NOMO-1 treated with DMSO at 0.1 percent for 48 hours (cell line): ENCODE measurements at regions not wholly inside any gene's neighbourhood (a gene's known extent, or its start where the extent isn't known, plus 50 kb on each side); places are given as distances from the start of the nearest gene placed in this dataset.
"Not testable (repeated sequence)": the region's sequence is repeated elsewhere in the genome, so short reads cannot be mapped to it uniquely, and the experiment has no call there.

ENCODE experiments used
- DNase-seq: peaks from one replicate; lab custom pipeline; 2025; ENCODE audit not compliant: unreplicated experiment; lab: John Stamatoyannopoulos, UW

- DNase-seq = no peak
Observed at GRCh38 chr3:72052841-72053409, 268.0 kb upstream of the PROK2 start.

GRCh38 chr3:72050771-72051170 is 265.8 kb upstream of the PROK2 start:
- DNase-seq = no peak

- no peak for DNase-seq
Observed at GRCh38 chr3:72050048-72050632, 265.2 kb upstream of the PROK2 start.

DNA sequence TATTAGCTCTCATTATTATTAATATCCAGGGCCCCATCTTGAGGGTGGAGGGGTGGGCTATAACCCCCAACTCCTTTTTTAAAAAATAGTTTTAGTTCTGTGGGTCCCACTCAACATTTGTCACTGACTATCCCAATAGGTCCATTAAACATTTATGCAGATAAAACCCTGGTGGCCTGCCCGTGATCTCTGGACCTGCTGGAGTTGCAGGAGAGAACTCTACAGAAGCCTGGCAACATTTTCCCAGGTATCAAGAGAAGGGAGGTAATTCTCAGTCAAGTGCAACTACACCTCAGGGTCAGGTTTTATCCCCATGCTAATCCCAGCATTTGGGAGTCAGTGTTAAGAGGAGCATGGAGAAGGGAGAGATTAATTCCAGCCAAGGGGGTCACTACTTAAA is 264.4 kb upstream of the PROK2 start:
- no peak for DNase-seq

GRCh38 chr3:72048873-72049272 is 263.9 kb upstream of the PROK2 start:
- DNase-seq = no peak

DNA sequence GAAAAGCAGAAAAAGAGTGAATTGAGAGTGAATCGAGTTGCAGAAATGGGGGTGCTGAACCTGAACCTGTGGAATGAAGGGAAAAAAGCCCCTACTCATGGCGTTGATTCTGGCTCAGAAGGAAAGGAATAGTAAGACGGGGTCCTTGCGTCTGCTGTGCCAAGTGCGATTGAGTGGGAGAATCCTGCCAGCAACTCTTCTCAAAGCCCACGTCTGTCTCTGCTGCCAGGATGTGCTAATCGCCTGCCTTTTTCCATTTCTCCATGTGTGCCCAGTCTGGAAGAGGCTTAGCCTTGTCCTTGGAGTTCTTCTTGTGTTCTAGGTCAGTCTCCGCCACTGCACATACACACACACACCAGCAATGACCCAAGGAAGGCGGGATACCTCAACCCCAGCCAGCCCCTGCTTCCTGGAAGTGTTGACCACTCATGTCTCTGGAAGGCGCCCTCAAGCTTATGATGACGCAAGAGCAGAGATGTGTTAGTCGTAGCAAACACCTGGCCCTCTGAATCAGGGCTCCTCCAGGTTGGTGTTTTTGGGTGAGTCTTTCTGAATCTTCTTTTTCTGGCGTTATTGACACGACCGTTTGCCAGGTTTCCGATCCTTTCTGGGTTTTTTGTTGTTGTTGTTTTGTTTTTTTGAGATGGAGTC is 262.4 kb upstream of the PROK2 start:
- DNase-seq = no peak

DNA sequence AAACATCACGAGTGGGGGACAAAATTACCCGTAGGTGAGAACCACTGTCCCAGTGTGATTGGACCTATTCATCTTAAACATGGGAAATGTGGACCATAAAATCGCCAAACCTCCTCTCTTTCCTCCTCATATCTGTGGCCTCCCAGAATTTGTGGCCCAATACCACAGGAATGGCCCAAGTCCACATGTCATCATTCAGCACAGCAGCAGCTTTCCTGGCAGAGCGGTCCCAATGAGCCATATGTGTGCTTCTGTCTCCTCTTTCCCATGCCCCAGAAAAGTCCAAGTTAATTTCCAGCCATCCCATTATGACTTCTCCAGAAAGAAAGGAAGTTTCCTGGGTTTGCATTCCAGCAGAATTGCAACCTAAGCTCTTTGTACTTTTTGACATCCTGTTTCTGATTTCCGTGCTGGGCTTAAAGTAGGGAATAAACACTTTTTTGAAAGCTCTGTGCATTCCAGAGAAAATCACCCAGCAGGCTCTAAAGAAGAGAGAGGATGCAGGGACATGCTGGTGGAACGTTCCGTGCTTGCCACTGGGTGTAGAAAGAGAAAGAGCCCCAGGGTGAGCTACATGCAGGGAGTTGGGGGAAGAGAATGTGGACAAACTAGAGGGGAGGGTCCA is 259.4 kb upstream of the PROK2 start:
- DNase-seq = no peak

- peak; percentile 89 for DNase-seq
Observed at GRCh38 chr3:72043204-72044133, 258.5 kb upstream of the PROK2 start.

DNA sequence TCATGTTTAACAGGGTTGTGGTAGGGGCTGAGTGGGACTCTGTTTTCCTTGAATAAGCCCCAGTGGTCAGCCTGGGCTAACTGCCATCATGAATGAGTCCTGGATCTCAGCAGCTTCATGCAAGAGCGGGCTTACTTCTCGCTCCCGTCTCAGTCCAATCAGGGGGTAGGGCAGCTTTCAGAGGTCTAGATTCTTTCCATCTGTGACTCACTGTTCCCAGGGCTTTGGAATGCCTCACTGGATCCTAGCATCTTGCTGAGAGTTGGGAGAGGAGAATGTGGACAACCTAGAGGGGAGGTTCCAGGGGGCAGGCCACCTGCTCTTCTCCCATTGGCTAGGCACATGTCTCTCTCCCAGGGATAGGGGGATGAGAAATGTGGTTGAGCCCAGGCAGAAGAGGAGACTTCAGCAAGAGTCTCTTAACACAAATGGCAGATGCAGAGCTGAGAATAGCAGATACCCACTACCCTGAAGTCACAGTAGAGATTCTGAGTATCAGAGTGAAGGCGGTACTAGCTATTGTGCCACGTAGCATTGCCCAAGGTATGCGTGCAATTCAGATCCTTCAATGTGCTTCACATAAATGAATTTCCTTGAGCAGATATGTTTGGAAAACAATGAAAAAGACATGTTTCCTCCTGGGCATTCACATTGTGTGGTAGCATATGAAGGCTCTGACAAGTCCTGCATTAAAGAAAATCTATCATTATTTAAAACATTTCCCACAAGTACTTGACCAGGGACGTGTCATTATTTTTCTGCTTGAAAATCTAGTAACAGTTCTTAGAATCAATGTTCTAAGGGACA is 257.7 kb upstream of the PROK2 start:
- no peak for DNase-seq

GRCh38 chr3:72041511-72041910 is 256.6 kb upstream of the PROK2 start:
- no peak for DNase-seq

GRCh38 chr3:72041076-72041475 is 256.1 kb upstream of the PROK2 start:
- DNase-seq = no peak

DNA sequence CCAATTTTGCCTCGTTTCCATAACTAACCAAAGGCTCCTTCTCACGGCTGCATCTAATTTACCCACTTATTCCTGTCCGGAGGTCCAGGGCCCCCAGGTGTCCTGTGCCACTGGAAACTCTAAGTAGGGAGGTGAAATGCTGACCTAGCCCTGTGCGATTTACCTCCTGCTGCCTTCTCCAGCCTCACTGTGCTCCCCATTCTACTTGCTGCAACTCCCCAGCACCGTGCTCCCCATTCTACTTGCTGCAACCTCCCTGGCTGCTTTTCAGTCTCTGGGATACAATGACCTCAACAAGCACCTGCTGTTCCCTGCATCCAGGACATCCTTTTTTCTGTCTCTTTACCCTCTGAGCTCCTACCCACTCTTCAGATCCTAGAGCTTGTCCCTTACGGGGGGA is 254.7 kb upstream of the PROK2 start:
- no peak for DNase-seq

DNA sequence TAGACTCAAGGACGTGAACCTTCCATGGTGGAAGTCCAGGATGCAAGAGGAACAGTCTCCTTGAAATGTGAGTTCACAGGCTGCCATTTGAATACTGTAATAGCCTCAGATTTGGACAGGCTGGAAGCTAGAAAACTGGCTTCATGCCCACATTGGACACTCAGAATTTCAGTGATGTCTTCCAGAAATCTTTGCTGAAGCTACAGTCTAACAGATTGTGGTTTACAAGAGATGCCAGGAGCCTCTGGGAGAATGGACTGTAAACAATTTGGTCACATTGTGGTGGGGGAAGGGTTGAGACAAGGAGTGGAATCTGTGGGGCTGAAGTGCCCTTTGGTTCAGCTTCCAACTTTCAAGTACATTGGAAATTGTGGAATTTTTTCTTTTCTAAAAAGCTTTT is 252.0 kb upstream of the PROK2 start:
- DNase-seq = no peak

GRCh38 chr3:72035606-72036005 is 250.7 kb upstream of the PROK2 start:
- DNase-seq = no peak

GRCh38 chr3:72034986-72035385 is 250.0 kb upstream of the PROK2 start:
- no peak for DNase-seq

GRCh38 chr3:72033666-72034428 is 248.9 kb upstream of the PROK2 start:
- no peak for DNase-seq

- no peak for DNase-seq
Observed at GRCh38 chr3:72032441-72033135, 247.6 kb upstream of the PROK2 start.

GRCh38 chr3:72031581-72031980 is 246.6 kb upstream of the PROK2 start:
- peak; percentile 72 for DNase-seq

GRCh38 chr3:72030296-72030695 is 245.3 kb upstream of the PROK2 start:
- not testable (repeated sequence) for DNase-seq
